Hypothalamus (tissue), 51 donors: ENCODE measurements at regions not wholly inside any gene's neighbourhood (a gene's known extent, or its start where the extent isn't known, plus 50 kb on each side); places are given as distances from the start of the nearest gene placed in this dataset.

ENCODE experiments used
- DNase-seq, 51 donors: peaks; one replicate each; lab custom pipeline; 2025; lab: John Stamatoyannopoulos, UW

GRCh38 chr3:161794551-161794950 is 297.9 kb downstream of the OTOL1 start:
- no peak for DNase-seq

- no peak for DNase-seq
Observed at GRCh38 chr3:161796312-161796711, 299.7 kb downstream of the OTOL1 start.

DNA sequence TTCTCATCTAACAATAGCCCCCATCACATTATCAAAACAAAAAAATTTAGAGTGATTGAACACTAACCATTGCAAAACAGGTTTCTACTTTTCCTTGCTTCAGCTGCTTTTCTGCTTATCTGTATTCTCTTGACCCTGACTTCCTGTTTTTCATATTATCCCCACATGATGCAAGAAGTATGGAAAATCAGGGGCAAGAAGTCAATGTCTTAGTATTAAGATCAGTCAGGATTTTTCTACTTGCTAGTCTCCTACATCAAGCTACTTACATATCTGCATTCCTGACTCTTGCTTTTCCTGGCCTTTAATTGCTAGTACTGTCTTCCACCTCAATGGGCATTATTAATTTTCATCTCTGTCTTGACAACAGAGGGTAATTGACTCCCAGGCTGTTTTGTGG is 300.2 kb downstream of the OTOL1 start:
- DNase-seq = no peak

DNA sequence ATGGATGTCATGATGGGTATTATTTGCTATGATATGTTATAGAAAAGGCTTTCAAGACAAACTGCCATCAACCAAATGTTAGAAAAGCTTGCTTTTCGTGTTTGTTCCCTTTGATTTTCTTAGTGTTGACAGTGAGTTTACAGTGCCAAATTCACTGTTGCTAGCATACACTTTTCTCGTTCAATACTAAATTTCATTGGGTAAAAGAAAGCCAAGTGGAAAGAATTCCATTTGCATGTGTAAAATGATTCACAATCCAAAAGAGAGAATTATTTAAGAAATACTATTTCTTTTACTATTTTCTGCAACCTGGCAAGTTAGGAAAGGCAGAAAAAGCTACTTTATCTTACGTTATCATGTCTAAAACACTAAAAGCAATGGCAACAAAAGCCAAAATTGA is 301.4 kb downstream of the OTOL1 start:
- DNase-seq = no peak

- DNase-seq = no peak
Observed at GRCh38 chr3:161800985-161801559, 304.5 kb downstream of the OTOL1 start.

DNA sequence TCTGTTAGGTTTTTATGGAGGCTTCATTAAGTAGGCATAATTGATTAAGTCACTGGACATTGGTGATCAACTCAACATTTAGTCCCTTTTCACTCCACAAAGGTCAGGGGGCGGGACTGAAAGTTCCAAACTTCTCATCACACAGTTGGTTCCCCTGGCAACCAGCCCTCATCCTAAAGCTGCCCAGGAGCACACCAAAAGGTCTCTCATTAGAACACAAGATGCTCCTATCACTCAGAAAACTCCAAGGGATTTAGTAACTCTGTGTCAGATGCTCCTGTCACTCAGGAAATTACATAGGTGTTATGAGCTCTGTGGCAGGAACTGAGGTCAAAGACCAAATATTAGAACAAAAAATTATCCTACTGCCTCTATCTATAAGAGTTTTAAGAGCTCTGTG is 321.5 kb downstream of the OTOL1 start:
- DNase-seq = no peak

DNA sequence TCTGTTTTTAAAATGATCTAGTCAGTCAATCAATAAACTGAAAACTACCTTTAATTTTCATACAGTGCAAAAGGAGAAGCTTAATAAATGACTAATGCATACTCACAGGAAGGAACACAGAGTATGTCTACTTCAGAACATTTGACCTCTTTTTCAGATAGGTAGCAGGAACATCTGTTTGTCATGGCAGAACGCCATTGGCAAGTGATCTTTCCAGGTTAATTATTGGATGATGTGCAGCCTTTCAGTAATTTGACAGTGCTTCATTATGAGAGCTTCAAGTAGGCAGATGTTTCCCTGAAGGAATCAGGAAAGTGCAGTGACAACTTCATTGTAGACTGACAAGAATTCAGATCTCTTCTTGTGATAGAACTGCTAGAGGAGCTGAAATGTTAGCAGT is 325.0 kb downstream of the OTOL1 start:
- DNase-seq = no peak

GRCh38 chr3:161822291-161822690 is 325.7 kb downstream of the OTOL1 start:
- no peak for DNase-seq

GRCh38 chr3:161823910-161824309 is 327.3 kb downstream of the OTOL1 start:
- DNase-seq = no peak

GRCh38 chr3:161838021-161838420 is 341.4 kb downstream of the OTOL1 start:
- DNase-seq = no peak

DNA sequence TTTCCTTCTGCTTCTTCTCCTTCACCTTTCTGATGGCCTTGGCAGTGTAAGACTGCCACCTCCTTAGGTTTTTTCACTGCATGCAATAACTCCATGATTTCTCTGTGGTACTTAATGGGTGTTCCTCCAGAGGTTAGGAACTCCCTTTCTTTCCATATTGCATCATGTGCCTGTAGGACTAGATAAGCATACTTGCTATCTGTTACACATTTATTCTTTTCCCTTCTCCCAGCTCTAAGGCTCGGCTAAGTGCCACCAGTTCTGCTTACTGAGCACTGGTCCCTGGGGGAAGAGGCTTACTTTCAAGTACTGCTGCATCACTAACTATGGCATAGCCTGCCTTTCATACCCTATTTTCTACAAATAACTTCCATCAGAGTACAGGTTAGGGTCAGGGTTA is 351.8 kb downstream of the OTOL1 start:
- no peak for DNase-seq

DNA sequence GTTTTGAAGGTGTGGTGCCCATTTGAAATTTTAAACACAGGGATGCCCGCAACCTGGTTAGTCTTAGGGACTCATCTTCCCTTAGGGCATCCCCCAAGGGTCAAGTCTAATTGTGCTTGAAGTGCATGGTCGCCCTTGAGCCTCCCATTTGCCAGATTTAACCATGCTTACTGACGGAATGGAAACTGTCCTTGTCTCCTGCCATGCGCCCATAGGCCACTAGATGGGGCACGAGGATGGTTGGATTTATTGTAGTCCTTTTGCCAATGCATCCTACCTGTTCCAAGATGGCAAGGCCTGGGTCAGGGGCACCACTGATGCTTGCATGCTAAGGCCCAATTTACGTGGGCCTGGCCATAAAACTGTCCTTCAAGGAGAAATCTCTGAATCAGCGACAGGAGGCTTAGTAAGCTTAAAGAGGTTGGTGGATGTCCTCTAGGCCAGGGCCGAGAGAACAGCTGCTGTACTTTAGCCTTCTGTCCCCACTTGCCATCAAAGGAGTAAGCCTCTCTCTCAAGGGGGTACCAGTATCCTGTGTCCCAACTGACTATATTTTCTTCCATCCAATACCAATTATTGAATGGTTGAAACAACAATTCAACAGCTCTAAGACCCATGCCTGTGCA is 355.4 kb downstream of the OTOL1 start:
- DNase-seq = peak in 13 of 51 donors; percentile 0 to 34 (median 4)

DNA sequence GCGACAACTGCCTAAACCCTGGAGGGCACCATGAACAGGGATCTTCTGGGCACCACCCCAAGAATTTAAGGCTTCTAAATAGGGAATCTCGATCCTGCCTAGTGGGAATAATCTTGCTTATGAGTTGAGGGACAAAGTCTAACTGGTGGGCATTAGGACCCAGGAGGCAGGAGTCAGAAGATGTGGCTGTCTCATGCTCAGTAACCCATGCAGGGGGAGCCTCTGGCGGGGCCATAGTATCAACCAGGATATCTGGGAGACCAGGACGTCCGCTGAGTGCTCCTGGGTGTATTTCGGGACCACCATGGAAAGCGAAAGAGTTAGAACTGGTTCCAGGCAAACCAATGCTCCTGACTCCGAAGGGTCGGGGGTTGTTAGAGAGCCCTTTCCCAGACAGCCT is 356.1 kb downstream of the OTOL1 start:
- no peak for DNase-seq

- DNase-seq = no peak
Observed at GRCh38 chr3:161854232-161854771, 357.7 kb downstream of the OTOL1 start.

- no peak for DNase-seq
Observed at GRCh38 chr3:161859057-161859456, 362.4 kb downstream of the OTOL1 start.

- no peak for DNase-seq
Observed at GRCh38 chr3:161859865-161860450, 363.4 kb downstream of the OTOL1 start.

- DNase-seq = no peak
Observed at GRCh38 chr3:161863775-161864174, 367.2 kb downstream of the OTOL1 start.

- DNase-seq = no peak
Observed at GRCh38 chr3:161866176-161866575, 369.6 kb downstream of the OTOL1 start.

GRCh38 chr3:161875483-161875882 is 378.9 kb downstream of the OTOL1 start:
- DNase-seq = no peak

DNA sequence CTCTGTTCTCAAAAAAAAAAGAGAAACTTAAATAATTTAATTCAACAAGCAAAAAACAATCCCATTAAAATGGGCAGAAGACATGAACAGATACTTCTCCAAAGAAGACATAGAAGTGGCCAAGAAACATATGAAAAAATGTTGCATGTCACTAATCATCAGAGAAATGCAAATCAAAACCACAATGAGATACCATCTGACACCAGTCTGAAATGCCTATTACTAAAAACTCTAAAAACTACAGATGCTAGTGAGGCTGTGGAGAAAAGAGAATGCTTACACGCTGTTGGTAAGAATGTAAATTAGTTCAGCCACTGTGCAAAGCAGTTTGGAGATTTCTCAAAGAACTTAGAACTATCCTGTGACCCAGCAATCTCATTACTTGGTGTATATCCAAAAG is 382.9 kb downstream of the OTOL1 start:
- no peak for DNase-seq

- no peak for DNase-seq
Observed at GRCh38 chr3:161884830-161885229, 388.2 kb downstream of the OTOL1 start.

GRCh38 chr3:161890147-161890625 is 393.6 kb downstream of the OTOL1 start:
- no peak for DNase-seq
